SH-SY5Y (cell line): ENCODE measurements at regions not wholly inside any gene's neighbourhood (a gene's known extent, or its start where the extent isn't known, plus 50 kb on each side); places are given as distances from the start of the nearest gene placed in this dataset.

Source experiments
- GATA2 ChIP-seq: IDR thresholded peaks from 2 replicates; pipeline ENCODE4 v1.6.1; 2011; ENCODE audit warnings: mild to moderate bottlenecking, low read depth, low read length
- GATA3 ChIP-seq: IDR thresholded peaks from 2 replicates; pipeline ENCODE4 v1.6.1; 2011; ENCODE audit warnings: low read depth, mild to moderate bottlenecking, low read length, moderate library complexity

DNA sequence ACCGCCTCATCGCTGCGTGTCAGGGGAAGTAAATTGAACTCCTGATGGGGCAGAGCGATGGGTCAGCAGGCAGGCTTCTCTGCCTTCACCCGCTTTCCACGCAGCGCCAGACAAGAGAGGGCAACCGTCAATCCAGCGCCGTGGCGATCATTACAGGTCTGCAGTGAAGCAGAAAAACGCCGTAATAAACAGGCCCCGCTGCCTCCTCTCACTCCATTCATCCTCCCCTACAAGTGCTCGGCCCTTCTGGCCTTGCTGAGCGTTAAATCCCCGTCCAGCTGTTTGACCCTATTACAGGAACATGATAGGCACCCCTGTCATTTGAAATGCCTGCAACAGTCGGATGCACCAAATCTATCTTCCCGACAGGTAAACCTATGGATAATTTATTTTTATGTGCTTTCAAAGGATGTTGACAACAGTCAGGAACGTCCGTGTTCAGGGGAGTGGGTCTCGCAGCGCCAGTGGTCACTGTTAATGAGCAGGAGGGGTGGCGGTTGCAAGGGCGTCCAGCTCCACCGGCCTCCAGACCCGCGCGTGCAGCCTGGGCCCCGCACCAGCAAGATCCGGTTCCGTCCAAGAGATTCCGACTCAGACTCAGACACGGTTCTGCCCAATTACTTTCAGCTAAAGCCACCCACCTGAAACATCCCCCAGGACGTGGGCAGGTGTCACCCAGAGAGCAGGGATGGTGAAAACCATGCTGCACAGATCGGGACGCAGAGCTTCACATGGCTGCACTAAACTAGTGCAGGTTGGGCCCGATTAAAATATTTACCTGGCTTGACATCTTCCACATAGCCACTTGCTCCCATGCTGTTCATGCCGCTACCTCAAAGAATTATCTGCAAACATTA is 508.0 kb upstream of the MGMT start:
- no peak for TF ChIP-seq GATA3
- no peak for TF ChIP-seq GATA2
